ENCODE measurements at regions not wholly inside any gene's neighbourhood (a gene's known extent, or its start where the extent isn't known, plus 50 kb on each side); places are given as distances from the start of the nearest gene placed in this dataset.

DNA sequence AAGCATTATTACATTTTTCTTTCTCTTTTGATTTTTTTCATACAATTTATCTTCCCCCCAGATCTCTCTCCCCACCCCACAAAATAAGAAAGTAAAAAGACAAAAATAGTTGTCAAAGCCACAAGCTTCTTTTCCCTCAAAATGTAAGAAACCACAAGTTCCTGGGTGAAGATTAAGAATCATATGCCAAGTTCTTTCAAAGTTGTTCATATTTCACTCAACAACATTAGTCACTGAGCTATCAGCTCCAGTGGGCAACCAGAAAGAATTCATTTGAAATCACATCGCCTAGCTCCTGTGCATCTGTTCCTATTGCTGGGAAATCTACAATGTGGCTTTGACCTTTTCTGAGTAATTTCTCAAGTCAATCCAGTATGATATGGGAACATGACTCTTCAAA lies 681.6 kb upstream of the ARPP21 start:
- Mint-ChIP-seq H3K27ac (ENCODE audit: unreplicated experiment) (no peak overlapping the region), H3K4me1 (peaks cover 4% of the 10 kb centered on the region), H3K36me3 (ENCODE audit: low read depth) (no peaks in the 10 kb centered on the region), H3K9me3 (no peaks in the 10 kb centered on the region), H3K27me3 (ENCODE audit: low read depth) (no peaks in the 10 kb centered on the region), H3K4me3 (no peak overlapping the region)
- TF ChIP-seq, protein P1, sequence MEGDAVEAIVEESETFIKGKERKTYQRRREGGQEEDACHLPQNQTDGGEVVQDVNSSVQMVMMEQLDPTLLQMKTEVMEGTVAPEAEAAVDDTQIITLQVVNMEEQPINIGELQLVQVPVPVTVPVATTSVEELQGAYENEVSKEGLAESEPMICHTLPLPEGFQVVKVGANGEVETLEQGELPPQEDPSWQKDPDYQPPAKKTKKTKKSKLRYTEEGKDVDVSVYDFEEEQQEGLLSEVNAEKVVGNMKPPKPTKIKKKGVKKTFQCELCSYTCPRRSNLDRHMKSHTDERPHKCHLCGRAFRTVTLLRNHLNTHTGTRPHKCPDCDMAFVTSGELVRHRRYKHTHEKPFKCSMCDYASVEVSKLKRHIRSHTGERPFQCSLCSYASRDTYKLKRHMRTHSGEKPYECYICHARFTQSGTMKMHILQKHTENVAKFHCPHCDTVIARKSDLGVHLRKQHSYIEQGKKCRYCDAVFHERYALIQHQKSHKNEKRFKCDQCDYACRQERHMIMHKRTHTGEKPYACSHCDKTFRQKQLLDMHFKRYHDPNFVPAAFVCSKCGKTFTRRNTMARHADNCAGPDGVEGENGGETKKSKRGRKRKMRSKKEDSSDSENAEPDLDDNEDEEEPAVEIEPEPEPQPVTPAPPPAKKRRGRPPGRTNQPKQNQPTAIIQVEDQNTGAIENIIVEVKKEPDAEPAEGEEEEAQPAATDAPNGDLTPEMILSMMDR (conservative IDR thresholded peaks at IDR 0.05): no peak
- no peak for DNase-seq (ENCODE audit: low read depth, low spot score)

DNA sequence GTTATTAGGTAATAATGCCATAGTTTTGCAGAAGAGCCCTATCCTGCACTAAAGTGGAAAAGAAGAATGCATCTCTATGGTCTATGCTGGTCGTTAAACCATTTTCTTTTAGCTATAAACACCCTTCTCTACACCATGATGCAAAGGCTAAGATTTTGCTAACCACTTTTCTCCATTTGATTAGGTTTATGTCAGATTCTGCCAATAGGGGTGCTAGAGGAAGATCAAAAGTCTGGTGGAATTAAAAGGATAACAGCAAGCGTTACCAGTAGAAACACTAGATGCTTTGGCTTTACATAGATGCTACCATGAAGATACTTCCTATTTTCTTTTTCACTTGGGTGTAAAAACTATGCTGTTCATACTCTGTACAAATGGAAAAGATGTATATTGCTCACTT lies 669.8 kb upstream of the ARPP21 start:
- H3K36me3 Mint-ChIP-seq (ENCODE audit: low read depth): no peaks in the 10 kb centered on the region
- no peak for DNase-seq (ENCODE audit: low read depth, low spot score)
- H3K27ac Mint-ChIP-seq (ENCODE audit: unreplicated experiment): no peak overlapping the region
- no peaks in the 10 kb centered on the region for H3K27me3 Mint-ChIP-seq (ENCODE audit: low read depth)
- H3K9me3 Mint-ChIP-seq: peaks cover 4% of the 10 kb centered on the region
- TF ChIP-seq, protein P1 (conservative IDR thresholded peaks at IDR 0.05): peak; percentile 27
- no peak overlapping the region for H3K4me3 Mint-ChIP-seq
- H3K4me1 Mint-ChIP-seq: no peaks in the 10 kb centered on the region

DNA sequence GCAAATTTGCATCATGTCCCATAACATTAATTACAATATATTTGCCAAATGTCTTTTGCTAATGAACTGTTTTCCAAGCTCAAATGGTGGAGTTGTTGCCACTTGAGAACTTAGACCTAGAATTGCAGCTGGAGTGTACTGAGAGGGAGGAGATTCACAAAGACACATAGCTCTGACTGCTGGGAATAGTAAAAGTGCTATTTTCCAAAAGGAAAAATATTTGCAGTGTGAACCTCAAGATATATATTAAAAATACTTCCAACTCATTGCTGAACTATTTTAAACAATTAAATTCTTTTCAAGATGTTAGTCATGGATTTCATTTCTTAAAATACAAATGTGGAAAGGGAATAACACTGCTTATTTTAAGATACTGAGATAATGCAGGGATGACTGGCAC lies 666.8 kb upstream of the ARPP21 start:
- Mint-ChIP-seq H3K9me3 (peaks cover 10% of the 10 kb centered on the region), H3K4me1 (no peaks in the 10 kb centered on the region), H3K36me3 (ENCODE audit: low read depth) (peaks cover 3% of the 10 kb centered on the region), H3K27me3 (ENCODE audit: low read depth) (no peaks in the 10 kb centered on the region), H3K27ac (ENCODE audit: unreplicated experiment) (no peak overlapping the region), H3K4me3 (no peak overlapping the region)
- no peak for DNase-seq (ENCODE audit: low read depth, low spot score)
- TF ChIP-seq, protein P1 (conservative IDR thresholded peaks at IDR 0.05): no peak

DNA sequence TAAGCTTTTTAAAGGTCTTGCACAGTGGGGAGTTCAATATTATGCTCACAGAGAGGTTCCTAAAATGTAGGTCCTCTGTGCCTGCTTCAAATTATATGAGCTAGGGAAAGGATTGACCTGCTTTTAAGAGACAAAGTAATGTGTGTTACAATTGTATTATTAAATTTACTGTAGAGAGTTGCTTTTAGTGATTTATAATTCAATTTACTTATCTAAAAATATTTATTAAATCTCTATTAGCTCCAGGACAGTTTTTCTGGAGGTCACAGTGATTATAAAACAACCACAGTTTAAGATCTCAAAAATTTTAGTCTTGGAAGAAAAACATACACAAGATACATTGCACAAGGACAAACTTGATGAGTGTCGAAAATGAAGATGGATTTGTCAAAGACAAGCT lies 665.7 kb upstream of the ARPP21 start:
- Mint-ChIP-seq H3K9me3 (peaks cover 15% of the 10 kb centered on the region), H3K27me3 (ENCODE audit: low read depth) (no peaks in the 10 kb centered on the region), H3K4me1 (no peaks in the 10 kb centered on the region), H3K4me3 (no peak overlapping the region), H3K27ac (ENCODE audit: unreplicated experiment) (no peak overlapping the region), H3K36me3 (ENCODE audit: low read depth) (peaks cover 3% of the 10 kb centered on the region)
- TF ChIP-seq, protein P1 (conservative IDR thresholded peaks at IDR 0.05): no peak
- no peak for DNase-seq (ENCODE audit: low read depth, low spot score)

DNA sequence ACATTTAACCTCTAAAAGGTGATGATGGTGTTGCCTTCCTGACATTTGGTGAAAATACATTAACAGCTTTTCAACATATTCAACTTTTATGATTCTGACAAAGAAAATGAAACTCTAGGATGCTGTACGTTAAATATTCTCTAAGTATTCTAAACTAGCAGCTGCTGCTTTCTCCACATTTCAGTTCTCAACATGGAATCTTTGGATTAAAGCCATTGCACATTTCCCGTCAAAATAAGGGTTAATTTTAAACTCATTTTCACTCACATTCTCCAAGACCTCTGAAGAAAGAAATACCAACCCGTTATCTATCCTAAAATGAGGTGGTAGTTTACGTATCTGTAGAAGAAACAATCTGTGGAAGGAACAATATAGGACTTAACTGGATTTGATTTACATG lies 655.7 kb upstream of the ARPP21 start:
- Mint-ChIP-seq H3K4me3 (no peak overlapping the region), H3K36me3 (ENCODE audit: low read depth) (no peaks in the 10 kb centered on the region), H3K27me3 (ENCODE audit: low read depth) (no peaks in the 10 kb centered on the region), H3K4me1 (no peaks in the 10 kb centered on the region), H3K9me3 (peaks cover 3% of the 10 kb centered on the region), H3K27ac (ENCODE audit: unreplicated experiment) (no peak overlapping the region)
- TF ChIP-seq, protein P1 (conservative IDR thresholded peaks at IDR 0.05): no peak
- no peak for DNase-seq (ENCODE audit: low read depth, low spot score)

DNA sequence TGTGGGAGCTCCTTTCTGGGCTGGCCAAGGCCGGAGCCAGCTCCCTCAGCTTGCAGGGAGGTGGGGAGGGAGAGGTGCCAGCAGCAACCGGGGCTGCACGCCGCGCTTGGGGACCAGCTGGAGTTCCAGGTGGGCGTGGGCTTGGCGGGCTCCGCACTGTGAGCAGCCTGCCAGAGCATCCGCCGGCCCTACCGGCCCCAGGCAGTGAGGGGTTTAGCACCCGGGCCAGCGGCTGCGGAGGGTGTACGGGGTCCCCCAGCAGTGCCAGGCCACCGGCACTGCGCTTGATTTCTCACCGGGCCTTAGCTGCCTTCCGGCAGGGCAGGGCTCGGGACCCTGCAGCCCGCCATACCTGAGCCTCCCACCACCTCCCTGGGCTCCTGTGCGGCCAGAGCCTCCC lies 651.0 kb upstream of the ARPP21 start:
- H3K4me3 Mint-ChIP-seq: no peak overlapping the region
- peaks cover 7% of the 10 kb centered on the region for H3K9me3 Mint-ChIP-seq
- no peaks in the 10 kb centered on the region for H3K36me3 Mint-ChIP-seq (ENCODE audit: low read depth)
- TF ChIP-seq, protein P1 (conservative IDR thresholded peaks at IDR 0.05): no peak
- no peak for DNase-seq (ENCODE audit: low read depth, low spot score)
- no peaks in the 10 kb centered on the region for H3K4me1 Mint-ChIP-seq
- no peaks in the 10 kb centered on the region for H3K27me3 Mint-ChIP-seq (ENCODE audit: low read depth)
- no peak overlapping the region for H3K27ac Mint-ChIP-seq (ENCODE audit: unreplicated experiment)
